ENCODE measurements at regions not wholly inside any gene's neighbourhood (a gene's known extent, or its start where the extent isn't known, plus 50 kb on each side); places are given as distances from the start of the nearest gene placed in this dataset.

- TF ChIP-seq CTCF (IDR thresholded peaks at IDR 0.05) (no peak), POLR2A (IDR thresholded peaks at IDR 0.05) (no peak), POLR2AphosphoS5 (IDR thresholded peaks at IDR 0.05) (no peak)
Measured at GRCh38 chr18:68418226-68418868, 296.6 kb downstream of the TMX3 start.
